Gastroesophageal sphincter (tissue), 4 donors: ENCODE measurements at regions not wholly inside any gene's neighbourhood (a gene's known extent, or its start where the extent isn't known, plus 50 kb on each side); places are given as distances from the start of the nearest gene placed in this dataset.
"Not testable (repeated sequence)": the region's sequence is repeated elsewhere in the genome, so short reads cannot be mapped to it uniquely, and the experiment has no call there.

Experiments
- ATAC-seq: fragments of 150-250 bp; one replicate; pipeline ENCODE4 v1.9.1; 2016; ENCODE audit warnings: mild to moderate bottlenecking, moderate library complexity
- H3K27ac ChIP-seq, 4 donors: fragments of 200-600 bp; sonication (generic) in 3 of 4; 1 replicate in 3 of 4; 2 replicates in 1 of 4; pipeline ENCODE4 v1.5.1; 2016 to 2019
- H3K27me3 ChIP-seq: fragments of 200-600 bp; sonication (generic); one replicate; pipeline ENCODE4 v1.5.1; 2019
- H3K36me3 ChIP-seq, 2 donors: fragments of 200-600 bp; sonication (generic); one replicate each; pipeline ENCODE4 v1.5.1; 2019; ENCODE audit warnings: control low read depth in 1 of 2
- H3K4me1 ChIP-seq, 3 donors: fragments of 200-600 bp; sonication (generic); 1 replicate in 2 of 3; 2 replicates in 1 of 3; pipeline ENCODE4 v1.5.1; 2016 to 2019; ENCODE audit warnings: control low read depth in 2 of 3
- H3K4me3 ChIP-seq, 2 donors: fragments of 200-600 bp; sonication (generic); one replicate each; pipeline ENCODE4 v1.5.1; 2019; ENCODE audit warnings: mild to moderate bottlenecking in 1 of 2, moderate library complexity in 1 of 2
- H3K9me3 ChIP-seq, 3 donors: fragments of 200-600 bp; sonication (generic); one replicate each; pipeline ENCODE4 v1.5.1; 2017 to 2019; ENCODE audit warnings: control low read depth in 2 of 3
- EP300 ChIP-seq: sonication (generic); formaldehyde crosslinking; IDR thresholded peaks from one replicate; pipeline ENCODE4 v1.6.1; 2017; ENCODE audit warnings: antibody characterized with exemption, mild to moderate bottlenecking
- POLR2A ChIP-seq, 2 donors: fragments of 450-650 bp; IDR thresholded peaks; one replicate each; pipeline ENCODE4 v1.6.1; 2017; ENCODE audit warnings: antibody characterized with exemption in 2 of 2, mild to moderate bottlenecking in 2 of 2, moderate library complexity in 1 of 2
- POLR2AphosphoS5 ChIP-seq: sonication (generic); formaldehyde crosslinking; IDR thresholded peaks from one replicate; pipeline ENCODE4 v1.6.1; 2017; ENCODE audit warnings: antibody characterized with exemption
- WGBS, 2 donors: methylation state at CpG; one replicate each; pipeline ENCODE4 v1.1.5; 2018; ENCODE audit warnings: low coverage in 1 of 2; 5-methylcytosine and 5-hydroxymethylcytosine counted together
- TF ChIP-seq, protein P1 (sequence below), 4 experiments: fragments of 200-600 bp in 2 of 4; fragments of 450-650 bp in 2 of 4; sonication (generic) in 1 of 4; IDR thresholded peaks; one replicate each; pipeline ENCODE4 v1.5.1; 2017 to 2019; ENCODE audit warnings: antibody characterized with exemption in 4 of 4, mild to moderate bottlenecking in 2 of 4, moderate library complexity in 2 of 4

DNA sequence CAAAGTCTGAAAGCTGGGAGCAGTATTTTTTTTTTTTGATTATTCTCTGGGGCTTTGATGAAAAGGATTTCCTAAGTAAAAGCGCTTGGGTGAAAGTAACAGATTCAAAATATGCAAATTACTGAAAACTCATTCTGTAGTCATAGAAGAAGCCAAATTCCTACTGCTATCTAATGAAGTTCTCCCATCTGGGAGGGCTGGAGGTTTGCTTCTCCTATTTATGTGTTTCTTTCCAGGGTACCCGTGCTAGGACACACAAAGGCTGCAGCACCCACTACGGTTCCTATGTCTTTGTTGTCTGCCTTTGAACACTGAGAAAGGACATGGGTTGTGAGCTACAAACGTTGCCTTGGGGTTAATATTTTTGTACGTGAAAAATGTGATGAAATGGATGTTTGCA, 324.7 kb upstream of the KAZN start:
- H3K4me1 ChIP-seq, result no peaks in the 10 kb centered on the region
- H3K4me3 ChIP-seq, result no peak overlapping the region
- ATAC-seq, result no peak
- H3K9me3 ChIP-seq, result peaks cover 0 to 12% (median 0%) of the 10 kb centered on the region in 3 donors
- 72 to 74% methylated on average over 3 to 5 of the region's 5 CpGs for WGBS, 2 donors
- no peak for TF ChIP-seq POLR2A (IDR thresholded peaks at IDR 0.05)
- TF ChIP-seq EP300, result no peak
- TF ChIP-seq, protein P1, sequence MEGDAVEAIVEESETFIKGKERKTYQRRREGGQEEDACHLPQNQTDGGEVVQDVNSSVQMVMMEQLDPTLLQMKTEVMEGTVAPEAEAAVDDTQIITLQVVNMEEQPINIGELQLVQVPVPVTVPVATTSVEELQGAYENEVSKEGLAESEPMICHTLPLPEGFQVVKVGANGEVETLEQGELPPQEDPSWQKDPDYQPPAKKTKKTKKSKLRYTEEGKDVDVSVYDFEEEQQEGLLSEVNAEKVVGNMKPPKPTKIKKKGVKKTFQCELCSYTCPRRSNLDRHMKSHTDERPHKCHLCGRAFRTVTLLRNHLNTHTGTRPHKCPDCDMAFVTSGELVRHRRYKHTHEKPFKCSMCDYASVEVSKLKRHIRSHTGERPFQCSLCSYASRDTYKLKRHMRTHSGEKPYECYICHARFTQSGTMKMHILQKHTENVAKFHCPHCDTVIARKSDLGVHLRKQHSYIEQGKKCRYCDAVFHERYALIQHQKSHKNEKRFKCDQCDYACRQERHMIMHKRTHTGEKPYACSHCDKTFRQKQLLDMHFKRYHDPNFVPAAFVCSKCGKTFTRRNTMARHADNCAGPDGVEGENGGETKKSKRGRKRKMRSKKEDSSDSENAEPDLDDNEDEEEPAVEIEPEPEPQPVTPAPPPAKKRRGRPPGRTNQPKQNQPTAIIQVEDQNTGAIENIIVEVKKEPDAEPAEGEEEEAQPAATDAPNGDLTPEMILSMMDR (IDR thresholded peaks at IDR 0.05), result no peak
- TF ChIP-seq POLR2AphosphoS5, result no peak
- H3K27me3 ChIP-seq, result no peaks in the 10 kb centered on the region
- no peak overlapping the region for H3K27ac ChIP-seq
- H3K36me3 ChIP-seq, result no peaks in the 10 kb centered on the region

DNA sequence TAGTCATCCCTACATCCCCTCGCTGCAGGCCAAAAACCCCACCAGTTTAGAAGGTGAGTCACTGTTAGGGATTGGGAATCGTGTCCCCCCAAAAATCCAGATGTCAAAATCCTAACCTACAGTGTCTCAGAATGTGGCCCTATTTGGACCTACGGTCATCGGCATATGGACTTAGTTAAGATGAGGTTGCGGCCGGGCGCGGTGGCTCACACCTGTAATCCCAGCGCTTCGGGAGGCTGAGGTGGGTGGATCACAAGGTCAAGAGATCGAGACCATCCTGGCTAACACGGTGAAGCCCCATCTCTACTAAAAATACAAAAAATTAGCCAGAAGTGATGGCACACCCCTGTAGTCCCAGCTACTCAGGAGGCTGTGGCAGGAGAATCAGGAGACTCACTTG, 318.6 kb upstream of the KAZN start:
- H3K4me1 ChIP-seq, H3K27me3 ChIP-seq, H3K27ac ChIP-seq, H3K9me3 ChIP-seq, H3K4me3 ChIP-seq, ATAC-seq, H3K36me3 ChIP-seq: not testable (repeated sequence)
- no CpG with 5 or more reads among the region's 12 CpGs for WGBS, 2 donors

- Histone ChIP-seq H3K4me3 (no peak overlapping the region), H3K4me1 (no peaks in the 10 kb centered on the region), H3K27me3 (no peaks in the 10 kb centered on the region), H3K36me3 (no peaks in the 10 kb centered on the region), H3K27ac (no peak overlapping the region), H3K9me3 (no peaks in the 10 kb centered on the region)
- 50 to 58% methylated on average over 1 to 2 of the region's 2 CpGs for WGBS, 2 donors
- no peak for ATAC-seq
- TF ChIP-seq POLR2AphosphoS5 (no peak), EP300 (no peak), POLR2A (IDR thresholded peaks at IDR 0.05) (no peak)
- TF ChIP-seq, protein P1 (IDR thresholded peaks at IDR 0.05), result no peak
Observed at GRCh38 chr1:14280909-14281308, 317.6 kb upstream of the KAZN start.

DNA sequence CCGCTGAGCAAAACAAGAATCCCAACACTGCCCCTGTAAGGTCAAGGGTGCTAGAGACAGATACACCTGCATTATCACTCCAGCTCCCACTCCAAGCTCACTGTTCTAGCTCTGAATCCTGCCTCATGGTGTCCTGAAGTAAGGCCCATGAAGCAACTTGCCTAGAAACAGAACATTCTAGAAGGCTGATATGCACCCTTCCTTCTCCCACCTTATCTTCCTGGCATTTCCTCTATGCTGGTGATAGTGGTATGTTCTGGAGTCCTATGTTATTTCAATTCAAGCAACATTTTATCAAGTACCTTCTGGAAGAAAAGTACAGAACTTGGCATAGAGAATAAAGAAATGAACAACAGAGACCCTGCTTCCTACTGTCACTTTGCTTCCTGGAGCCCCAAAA, 317.1 kb upstream of the KAZN start:
- Histone ChIP-seq H3K27ac (no peak overlapping the region), H3K4me3 (no peak overlapping the region), H3K36me3 (no peaks in the 10 kb centered on the region), H3K4me1 (no peaks in the 10 kb centered on the region), H3K9me3 (no peaks in the 10 kb centered on the region), H3K27me3 (no peaks in the 10 kb centered on the region)
- TF ChIP-seq POLR2AphosphoS5 (no peak), EP300 (no peak), POLR2A (IDR thresholded peaks at IDR 0.05) (no peak)
- TF ChIP-seq, protein P1 (IDR thresholded peaks at IDR 0.05), result no peak
- no peak for ATAC-seq
- 83 to 100% methylated on average over 1 of the region's 1 CpG for WGBS, 2 donors

GRCh38 chr1:14282707-14283106, 315.8 kb upstream of the KAZN start:
- Histone ChIP-seq H3K9me3 (no peaks in the 10 kb centered on the region), H3K4me3 (no peak overlapping the region), H3K36me3 (no peaks in the 10 kb centered on the region), H3K4me1 (no peaks in the 10 kb centered on the region), H3K27me3 (no peaks in the 10 kb centered on the region), H3K27ac (no peak overlapping the region)
- no peak for ATAC-seq
- TF ChIP-seq POLR2AphosphoS5, result no peak
- TF ChIP-seq, protein P1 (IDR thresholded peaks at IDR 0.05), result no peak
- TF ChIP-seq POLR2A (IDR thresholded peaks at IDR 0.05), result no peak
- no peak for TF ChIP-seq EP300
- WGBS, 2 donors, result 28 to 57% methylated on average over 5 of the region's 7 CpGs
